HG02678 (cell line): ENCODE measurements at regions not wholly inside any gene's neighbourhood (a gene's known extent, or its start where the extent isn't known, plus 50 kb on each side); places are given as distances from the start of the nearest gene placed in this dataset.
A peak's percentile ranks its signal among the peaks of the same experiment; 100 is the strongest.

Experiments
- ATAC-seq: cut with Tn5 transposase; IDR thresholded peaks from one replicate; pipeline ENCODE4 v1.9.1; 2021; ENCODE audit warnings: mild to moderate bottlenecking, moderate library complexity; ENCODE audit not compliant: unreplicated experiment

GRCh38 chr6:6780231-6780630 lies 191.7 kb downstream of the LY86 start:
- no peak for ATAC-seq

GRCh38 chr6:6781172-6781872 lies 192.8 kb downstream of the LY86 start:
- no peak for ATAC-seq

GRCh38 chr6:6781873-6782227 lies 193.3 kb downstream of the LY86 start:
- ATAC-seq = no peak

- ATAC-seq = no peak
Observed at GRCh38 chr6:6783721-6784120, 195.2 kb downstream of the LY86 start.

- no peak for ATAC-seq
Observed at GRCh38 chr6:6784514-6785162, 196.1 kb downstream of the LY86 start.

GRCh38 chr6:6785163-6785521 lies 196.6 kb downstream of the LY86 start:
- no peak for ATAC-seq

GRCh38 chr6:6788394-6789032 lies 200.0 kb downstream of the LY86 start:
- peak; percentile 53 for ATAC-seq

- ATAC-seq = no peak
Observed at GRCh38 chr6:6790393-6790792, 201.9 kb downstream of the LY86 start.

- ATAC-seq = no peak
Observed at GRCh38 chr6:6790891-6791290, 202.4 kb downstream of the LY86 start.

- ATAC-seq = peak; percentile 31
Observed at GRCh38 chr6:6793388-6794250, 205.1 kb downstream of the LY86 start.

- no peak for ATAC-seq
Observed at GRCh38 chr6:6795393-6795792, 206.9 kb downstream of the LY86 start.

- ATAC-seq = no peak
Observed at GRCh38 chr6:6796818-6797217, 208.3 kb downstream of the LY86 start.

- peak; percentile 46 for ATAC-seq
Observed at GRCh38 chr6:6798448-6798860, 209.9 kb downstream of the LY86 start.

- no peak for ATAC-seq
Observed at GRCh38 chr6:6801005-6801335, 212.4 kb downstream of the LY86 start.

- ATAC-seq = no peak
Observed at GRCh38 chr6:6801635-6802218, 213.2 kb downstream of the LY86 start.

GRCh38 chr6:6803180-6803977 lies 214.9 kb downstream of the LY86 start:
- ATAC-seq = peak; percentile 66

GRCh38 chr6:6804843-6805615 lies 216.5 kb downstream of the LY86 start:
- ATAC-seq = no peak

GRCh38 chr6:6806844-6807518 lies 218.5 kb downstream of the LY86 start:
- ATAC-seq = no peak

- ATAC-seq = no peak
Observed at GRCh38 chr6:6808343-6808742, 219.8 kb downstream of the LY86 start.
